Right lobe of liver (tissue), 4 donors: ENCODE measurements at regions not wholly inside any gene's neighbourhood (a gene's known extent, or its start where the extent isn't known, plus 50 kb on each side); places are given as distances from the start of the nearest gene placed in this dataset.

Source experiments
- POLR2A ChIP-seq: fragments of 450-650 bp; IDR thresholded peaks from one replicate; pipeline ENCODE4 v1.6.1; 2017; ENCODE audit warnings: antibody characterized with exemption, mild to moderate bottlenecking
- TF ChIP-seq, protein P1 (sequence below), 4 donors: fragments of 200-600 bp in 3 of 4; fragments of 450-650 bp in 1 of 4; IDR thresholded peaks; one replicate each; pipeline versions ENCODE4 v1.5.1 to v1.8.0; 2016 to 2022; ENCODE audit warnings: antibody characterized with exemption in 4 of 4, mild to moderate bottlenecking in 2 of 4
- donor health status: DM: no; HTN: no; CAD: no.
- donor health status: DM: no; HTN: no; CAD: no.
- donor health status: DM: no; HTN: yes; CAD: no.

DNA sequence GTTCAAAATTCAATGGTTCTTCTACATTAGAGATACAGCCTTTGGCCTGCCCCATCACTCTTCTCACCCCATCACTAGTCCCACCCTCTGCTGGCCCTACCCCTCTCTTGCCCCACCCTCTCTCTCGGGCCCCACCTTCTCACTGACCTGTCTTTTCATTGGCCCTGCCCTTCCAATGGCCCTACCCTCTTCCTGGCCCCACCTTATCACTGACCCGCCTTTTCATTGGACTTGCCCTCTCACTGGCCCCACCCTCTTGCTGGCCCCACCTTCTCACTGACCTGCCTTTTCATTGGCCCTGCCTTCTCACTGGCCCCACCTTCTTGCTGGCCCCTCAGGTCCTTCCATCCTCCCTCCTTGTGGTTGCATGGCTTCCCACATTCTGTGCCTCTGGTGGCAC is 107.2 kb upstream of the PLEKHG1 start:
- TF ChIP-seq, protein P1, sequence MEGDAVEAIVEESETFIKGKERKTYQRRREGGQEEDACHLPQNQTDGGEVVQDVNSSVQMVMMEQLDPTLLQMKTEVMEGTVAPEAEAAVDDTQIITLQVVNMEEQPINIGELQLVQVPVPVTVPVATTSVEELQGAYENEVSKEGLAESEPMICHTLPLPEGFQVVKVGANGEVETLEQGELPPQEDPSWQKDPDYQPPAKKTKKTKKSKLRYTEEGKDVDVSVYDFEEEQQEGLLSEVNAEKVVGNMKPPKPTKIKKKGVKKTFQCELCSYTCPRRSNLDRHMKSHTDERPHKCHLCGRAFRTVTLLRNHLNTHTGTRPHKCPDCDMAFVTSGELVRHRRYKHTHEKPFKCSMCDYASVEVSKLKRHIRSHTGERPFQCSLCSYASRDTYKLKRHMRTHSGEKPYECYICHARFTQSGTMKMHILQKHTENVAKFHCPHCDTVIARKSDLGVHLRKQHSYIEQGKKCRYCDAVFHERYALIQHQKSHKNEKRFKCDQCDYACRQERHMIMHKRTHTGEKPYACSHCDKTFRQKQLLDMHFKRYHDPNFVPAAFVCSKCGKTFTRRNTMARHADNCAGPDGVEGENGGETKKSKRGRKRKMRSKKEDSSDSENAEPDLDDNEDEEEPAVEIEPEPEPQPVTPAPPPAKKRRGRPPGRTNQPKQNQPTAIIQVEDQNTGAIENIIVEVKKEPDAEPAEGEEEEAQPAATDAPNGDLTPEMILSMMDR (IDR thresholded peaks at IDR 0.05): no peak
- TF ChIP-seq POLR2A: no peak
